ENCODE measurements at regions not wholly inside any gene's neighbourhood (a gene's known extent, or its start where the extent isn't known, plus 50 kb on each side); places are given as distances from the start of the nearest gene placed in this dataset.

DNA sequence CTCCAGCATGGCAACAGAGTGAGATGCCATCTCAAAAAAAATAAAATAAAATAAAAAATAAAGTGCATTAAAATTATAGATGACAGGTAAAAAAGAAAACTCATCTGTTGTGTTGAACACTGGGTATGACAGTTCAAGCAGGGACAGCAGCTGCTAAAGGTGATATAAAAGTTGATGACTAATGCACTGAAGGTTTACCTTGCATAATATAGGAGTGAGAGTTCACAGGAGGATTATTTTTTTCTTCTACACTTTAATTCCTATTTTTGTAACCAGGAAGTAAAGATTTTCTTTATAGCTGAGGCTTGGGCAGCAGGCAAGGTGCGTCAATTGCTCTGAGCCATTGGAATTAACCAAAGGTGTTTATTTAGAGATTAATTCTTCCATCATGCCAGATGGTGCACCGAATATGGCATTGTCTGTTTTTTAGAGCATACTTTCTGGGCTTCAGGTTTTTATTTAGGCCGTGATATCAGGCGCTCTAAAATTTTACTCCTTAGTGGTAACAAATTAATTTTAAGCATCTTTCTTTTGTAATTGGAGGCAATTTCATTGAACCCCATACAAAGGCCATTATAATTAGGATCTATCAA is 337.0 kb upstream of the SLC10A2 start:
- DNase-seq = no peak

DNA sequence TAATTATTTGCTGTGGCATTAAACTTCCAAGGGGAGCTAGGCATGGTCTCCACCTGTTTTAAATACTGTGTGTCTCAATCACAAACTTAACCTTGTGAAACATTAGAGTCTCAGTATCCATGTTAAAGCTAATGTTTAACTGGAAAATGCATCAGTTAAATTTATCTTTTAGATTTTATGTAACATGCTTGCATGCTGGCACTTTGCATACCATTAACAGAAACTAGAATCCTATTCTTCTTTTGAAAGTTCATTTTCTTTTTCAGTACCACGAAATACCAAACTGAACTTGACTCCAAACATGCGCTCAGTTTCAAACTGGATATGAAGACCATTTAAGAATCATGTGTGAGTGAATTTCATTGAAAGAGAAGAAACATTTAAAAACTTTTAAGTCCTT is 328.9 kb upstream of the SLC10A2 start:
- no peak for DNase-seq

DNA sequence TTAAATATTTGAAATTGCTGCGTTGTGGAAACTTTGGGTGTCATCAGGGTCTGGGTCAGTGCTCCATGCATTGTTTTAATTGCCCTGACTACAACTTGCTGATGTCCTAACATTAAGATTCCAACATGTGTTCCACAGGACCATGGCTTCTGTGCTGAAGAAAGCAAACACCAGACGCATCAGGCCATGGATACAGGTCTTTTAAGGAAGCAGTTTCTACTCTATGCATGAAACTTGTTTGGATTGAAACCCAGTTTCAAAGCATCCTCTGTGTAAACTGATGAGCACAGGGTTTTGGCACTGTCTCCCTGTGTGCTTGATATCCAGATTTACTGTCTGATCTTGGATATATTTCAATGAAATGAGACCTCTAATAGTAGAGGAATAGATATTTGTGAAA is 328.4 kb upstream of the SLC10A2 start:
- DNase-seq = no peak

DNA sequence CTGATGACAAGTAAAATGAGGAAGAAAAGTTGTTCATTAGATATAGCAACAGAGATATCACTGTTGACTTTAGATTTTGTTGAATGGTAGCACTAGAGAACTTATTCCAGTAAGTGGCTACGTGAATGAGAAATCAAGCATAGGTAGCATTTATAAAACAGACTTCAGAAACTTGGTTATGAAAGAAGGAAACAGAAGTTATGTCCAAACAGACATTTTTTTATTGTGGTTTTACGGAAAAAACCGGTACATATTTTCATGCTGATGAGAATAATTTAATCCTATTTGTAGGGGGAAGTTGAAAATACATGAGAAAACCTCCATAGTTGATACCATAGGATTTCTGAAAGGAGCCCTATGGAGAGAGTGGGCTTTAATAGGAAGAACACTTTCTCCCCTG is 325.7 kb upstream of the SLC10A2 start:
- no peak for DNase-seq

DNA sequence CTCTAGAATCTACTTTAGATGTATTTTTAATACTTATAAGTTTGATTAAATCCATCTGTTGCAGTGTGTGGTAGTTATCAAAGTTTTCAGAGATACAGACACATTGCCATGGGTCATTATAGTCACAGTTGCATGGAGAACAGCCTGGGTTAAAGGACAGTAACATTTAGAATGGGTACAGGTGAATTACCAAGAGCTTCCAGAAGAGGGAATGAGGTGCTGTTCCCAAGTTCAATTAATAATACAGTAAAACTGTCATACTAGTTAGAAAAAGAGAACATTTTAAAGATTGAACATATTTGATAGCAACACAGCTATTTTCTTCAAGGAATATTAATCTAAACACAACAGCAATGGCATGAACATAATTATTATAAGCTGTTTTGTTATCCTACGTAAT is 322.6 kb upstream of the SLC10A2 start:
- DNase-seq = no peak

DNA sequence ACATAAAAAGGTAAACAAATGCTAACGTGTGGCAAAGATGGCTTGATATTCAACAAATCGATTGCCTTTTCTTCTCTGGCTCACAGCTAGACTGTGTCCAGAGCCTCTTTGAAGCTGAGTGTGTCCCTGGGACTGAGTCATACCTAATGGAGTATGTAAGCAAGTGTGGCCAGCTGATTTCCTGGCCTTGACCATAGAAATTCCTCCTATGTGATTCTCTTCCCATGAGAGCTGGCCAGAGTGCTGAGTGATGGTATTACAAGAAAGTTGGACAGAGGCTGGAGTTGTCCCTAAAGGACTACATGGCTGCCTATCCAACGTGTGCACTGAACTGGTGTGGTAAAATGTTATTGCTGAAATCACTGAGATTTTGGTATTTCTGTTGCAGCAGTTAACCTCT is 320.1 kb upstream of the SLC10A2 start:
- DNase-seq = no peak

DNA sequence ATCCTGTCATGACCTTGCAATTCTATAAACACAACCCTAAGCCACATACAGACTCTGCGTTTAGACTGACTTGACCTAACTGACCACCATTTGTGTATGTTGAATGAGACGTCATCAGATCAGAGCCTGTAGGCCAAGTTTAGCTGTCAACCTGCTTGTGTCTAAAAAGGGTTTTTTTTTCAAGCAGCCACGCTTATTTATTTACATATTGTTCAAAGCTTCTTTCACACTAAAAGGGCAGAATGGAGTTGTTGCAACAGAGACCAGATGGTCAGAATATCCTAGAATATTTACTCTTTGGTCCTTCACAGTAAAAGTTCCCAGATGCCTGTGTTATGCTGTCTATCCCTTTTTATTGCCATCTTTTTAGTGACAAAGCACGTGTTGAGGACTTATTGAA is 307.7 kb upstream of the SLC10A2 start:
- no peak for DNase-seq

DNA sequence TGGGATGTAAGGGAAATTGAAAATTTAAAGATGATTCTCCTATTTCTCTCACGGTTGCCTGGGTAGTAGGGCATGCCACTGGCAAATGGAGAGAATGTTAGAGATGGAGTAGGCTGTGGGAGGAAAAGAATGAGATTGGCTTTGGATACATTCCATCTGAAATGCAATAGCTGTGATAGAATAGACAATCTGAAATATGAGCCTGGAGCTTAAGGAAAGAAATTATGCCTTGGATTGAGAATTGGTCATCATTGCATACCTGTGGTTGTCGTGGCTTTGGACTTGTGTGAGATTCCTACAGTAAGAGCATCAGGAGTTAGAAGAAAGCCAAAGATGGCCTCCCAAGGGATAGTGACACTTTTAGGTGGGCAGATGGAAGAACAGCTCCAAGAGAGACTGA is 305.1 kb upstream of the SLC10A2 start:
- no peak for DNase-seq

DNA sequence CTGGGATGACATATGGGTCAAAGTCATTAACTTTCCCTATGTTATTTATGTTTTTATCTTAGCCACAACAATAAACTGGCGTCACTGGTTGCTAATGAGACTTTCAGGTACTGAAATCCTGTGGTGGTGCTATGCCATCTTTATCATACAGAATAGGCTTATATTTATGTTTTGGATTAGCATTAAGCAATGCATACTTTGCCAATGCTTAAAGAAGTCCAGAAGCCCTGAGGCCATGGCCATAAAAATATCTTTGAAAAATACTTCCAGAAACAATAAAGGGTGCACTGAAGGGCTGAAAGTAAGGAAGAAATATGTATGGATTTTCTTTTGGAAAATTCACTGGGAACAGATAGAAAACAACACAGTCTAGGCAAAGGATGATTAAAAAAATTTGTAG is 304.6 kb upstream of the SLC10A2 start:
- no peak for DNase-seq

DNA sequence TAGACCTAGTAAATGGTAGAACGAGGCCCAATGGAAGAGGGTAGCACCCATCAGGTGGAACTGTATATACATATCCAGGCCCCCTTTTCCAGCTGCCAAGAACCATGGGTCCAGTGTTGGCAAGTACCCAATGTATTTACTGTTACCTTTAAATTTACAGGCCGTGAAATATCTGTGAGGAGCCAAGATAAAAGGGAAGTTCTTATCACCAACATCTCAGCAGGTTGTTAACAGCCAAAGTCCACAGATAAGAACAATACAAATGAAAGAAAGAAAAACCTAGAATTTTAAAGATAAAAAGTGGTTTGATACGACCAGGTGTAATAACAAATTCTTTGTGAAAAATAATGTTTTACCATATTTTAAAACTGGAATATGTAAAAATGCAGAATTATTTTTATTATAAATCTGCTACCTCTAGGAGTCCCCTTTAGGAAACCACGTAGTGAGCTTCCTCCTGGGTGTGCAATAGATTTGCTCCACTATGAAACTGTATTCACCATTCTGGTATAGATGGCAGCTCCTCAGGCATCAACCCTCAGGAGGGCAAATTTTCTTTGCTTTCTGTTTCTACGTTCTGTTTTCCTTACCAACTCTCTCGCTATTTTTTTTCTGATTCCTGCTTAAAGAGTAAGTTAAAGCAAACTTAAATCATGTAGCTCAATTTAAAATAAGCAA is 292.2 kb upstream of the SLC10A2 start:
- no peak for DNase-seq

DNA sequence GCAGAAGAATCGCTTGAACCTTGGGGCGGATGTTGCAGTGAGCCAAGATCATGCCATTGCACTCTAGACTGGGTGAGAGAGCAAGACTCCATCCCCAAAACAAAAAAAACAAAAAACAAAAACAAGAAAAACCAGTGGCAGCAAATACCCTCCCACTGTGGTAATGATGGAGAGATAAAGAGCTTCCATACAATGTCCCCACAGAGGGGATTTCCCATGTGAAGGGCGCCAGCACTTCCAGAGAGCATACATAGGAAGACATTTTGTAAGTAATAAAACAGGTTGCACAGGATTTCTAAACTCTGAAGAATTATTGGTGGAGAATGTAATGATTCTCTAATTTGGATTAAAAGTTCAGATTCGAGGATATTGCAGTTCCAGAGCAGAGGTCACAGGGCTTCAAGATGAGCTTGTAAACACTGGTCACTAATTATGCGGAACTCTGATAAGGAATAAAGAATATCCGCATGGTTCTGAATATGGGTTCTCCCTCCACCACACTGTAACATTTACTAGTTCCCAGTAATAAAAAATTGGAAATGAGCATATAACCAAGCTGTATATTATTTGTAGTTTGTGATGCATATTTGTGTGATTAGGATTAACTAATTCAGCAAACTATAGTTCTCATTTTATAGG is 290.1 kb upstream of the SLC10A2 start:
- DNase-seq = no peak

DNA sequence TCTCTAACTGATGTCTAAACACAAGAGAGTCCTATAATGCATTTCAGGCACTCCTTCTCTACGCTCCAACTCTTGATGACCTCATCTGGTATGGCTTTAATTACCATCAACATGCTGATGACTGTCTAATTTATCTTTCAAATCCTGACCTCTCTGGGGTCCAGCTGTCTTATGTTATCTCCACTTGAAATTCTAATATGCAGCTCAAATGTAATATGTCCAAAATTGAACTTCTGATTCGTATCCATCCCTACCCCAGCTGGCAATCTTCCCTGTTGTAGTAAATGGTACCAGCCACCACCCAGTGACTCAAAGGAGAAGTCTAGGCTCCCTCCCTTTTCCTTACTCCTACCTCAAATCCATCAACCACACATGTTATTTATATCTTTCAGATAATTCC is 288.0 kb upstream of the SLC10A2 start:
- DNase-seq = no peak

DNA sequence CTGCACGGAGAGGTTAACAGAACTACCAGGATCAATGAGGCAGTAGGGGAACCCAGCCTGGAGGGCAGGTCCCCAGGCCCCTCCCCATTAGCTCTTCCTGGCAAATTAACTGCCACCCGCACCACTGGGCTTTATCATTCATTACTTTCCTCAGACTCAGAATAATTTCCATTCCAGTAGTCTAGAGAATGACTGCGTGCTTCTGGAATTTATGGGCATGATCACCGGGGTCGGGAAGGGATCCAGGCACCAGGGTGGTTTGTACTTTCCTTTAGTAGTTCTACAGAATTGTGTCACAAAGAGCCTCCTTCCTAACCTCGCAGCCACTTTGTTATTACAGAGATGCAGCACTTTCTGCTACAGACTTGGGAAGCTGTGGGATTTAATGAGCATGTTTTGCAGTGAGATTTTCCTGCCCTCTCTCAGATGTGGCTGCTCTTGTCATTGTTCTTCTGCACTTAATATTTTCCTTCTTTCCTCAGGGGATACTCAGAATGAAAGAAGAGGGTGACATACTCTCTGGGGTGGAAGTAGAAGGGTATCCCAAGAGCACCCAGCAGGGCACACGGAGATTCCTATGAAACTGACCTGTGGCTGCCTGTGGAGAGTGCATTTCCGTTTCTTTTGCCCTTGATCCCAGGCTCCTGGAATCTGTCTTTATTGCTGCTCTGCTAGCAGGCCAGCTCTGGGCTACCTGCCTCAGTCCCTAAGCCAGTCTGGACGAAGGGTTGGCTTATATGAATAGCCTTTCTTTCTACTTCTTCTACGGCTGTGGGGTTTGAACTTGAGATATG is 285.0 kb upstream of the SLC10A2 start:
- no peak for DNase-seq

DNA sequence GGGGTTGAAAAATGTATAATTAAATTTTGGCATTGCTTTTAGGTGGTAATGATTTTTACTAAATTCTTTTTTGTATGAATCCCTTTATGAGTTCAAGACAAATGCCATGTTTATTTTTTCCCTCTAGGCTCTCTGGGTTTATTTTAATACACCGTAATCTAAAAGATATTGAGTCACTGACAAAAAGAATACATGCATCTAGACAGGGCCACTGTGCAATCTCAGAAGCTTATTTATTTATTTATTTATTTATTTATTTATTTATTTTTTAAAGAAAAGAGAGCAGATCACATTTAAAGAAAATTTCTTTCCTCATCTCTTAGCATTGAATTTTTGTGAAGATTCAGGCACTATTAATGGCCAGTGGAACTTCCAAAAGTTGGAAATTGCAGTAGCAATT is 283.9 kb upstream of the SLC10A2 start:
- DNase-seq = no peak

DNA sequence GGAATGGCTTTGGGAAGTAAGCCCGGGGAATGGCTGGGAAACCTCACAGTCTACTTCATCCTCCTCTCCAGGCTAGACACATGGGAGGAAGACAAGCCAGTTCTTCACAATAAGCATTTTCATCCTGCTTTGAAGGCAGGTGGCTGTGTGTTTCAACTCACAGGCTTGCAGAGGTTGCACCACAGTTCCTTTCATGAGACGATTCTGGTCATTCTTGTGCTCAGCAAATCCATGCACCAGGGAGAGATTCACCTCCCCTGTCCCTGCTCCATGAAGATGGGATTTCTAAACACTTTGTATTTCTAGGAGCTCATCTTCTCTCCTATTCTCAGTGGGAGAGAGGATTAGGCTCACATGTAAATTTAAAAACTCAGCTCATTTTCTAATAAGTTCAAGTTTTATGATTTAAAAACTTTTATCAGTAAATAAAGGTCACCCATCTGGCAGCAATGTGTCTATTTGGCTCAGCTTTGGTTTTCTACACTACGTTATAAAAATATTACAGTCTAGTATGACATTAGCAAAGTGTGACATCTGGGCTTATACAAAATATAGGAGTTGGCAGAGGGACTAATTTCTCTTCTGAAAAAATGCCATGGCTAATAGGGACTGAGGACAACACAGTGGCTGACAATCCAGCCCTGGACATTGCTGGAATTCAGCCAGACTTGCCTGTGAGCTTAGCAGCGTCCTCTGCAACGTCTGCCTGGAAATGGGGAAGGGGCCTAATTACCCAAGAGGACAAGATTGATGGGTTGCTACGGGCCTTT is 283.2 kb upstream of the SLC10A2 start:
- DNase-seq = no peak

DNA sequence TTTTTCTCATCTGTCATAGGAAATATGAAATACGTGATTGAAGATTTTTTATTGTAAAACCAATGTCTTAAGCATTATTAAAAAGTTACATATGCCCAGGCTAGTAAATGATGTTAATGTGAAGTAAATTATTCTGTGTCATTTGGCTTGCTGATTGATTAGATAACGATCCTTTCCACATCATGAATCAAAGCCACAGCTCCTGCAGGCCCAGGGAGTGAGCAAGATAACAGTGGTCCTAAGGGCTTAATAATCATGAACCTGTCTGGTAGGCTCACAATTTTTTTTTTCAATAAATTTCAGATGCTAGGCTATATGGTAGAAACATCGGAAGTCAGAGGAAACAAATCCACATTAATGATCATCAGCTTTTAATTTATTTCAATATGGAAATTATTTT is 269.0 kb upstream of the SLC10A2 start:
- no peak for DNase-seq

DNA sequence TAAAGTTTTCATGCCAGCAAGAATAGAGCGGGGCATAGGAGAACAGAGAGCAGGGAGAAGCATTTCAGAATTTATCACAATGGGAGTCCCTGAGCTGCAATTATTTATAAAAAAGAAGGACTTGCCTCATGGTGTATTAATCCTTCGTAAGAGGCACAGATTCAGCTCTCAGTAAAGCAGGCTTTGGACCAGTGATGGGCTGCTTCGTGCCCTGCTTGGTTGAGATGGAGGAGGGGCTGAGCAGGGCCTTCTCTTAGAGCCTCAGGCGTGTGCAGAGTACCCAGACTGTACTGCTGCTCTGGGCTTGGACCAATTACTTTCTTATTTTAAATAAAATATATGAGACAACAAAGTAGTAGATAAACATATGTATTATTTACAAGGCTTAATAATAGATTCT is 265.7 kb upstream of the SLC10A2 start:
- DNase-seq = no peak

DNA sequence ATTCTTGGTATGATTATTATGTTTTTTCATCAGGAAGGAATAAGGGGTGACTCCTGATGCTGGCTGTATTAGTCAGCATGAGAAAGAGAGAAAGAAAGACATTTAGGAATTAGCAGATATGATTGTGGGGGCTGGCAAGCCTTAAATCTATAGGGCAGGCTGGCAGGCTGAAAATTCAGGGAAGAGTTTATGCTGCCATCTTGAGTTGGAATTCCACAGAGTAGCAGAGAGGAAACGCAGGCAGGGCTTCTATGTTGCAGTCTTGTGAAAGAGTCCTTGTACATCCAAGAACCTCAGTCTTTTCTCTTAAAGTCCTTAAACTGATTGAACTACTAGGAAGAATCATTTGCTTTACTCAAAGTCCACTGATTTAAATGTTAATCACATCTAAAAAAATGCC is 262.7 kb upstream of the SLC10A2 start:
- no peak for DNase-seq

DNA sequence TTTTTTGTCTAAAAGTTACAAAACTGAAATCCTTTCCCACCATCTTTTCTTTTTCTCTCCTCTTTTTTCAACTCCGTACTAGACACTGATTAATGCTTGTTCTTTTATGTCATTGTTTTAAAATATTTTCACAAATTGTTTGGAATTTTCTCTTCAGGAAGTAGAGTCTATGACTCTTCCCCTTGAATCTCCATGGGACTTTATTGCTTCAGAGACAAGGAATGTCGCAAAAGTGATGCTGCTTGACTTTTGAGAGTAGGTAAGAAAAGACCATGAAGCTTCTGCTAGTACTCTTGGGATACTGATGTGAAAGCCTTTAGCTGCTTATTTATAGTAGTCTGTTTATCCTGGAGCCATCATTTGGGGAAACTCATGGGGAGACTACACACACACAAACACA is 260.1 kb upstream of the SLC10A2 start:
- DNase-seq = no peak

DNA sequence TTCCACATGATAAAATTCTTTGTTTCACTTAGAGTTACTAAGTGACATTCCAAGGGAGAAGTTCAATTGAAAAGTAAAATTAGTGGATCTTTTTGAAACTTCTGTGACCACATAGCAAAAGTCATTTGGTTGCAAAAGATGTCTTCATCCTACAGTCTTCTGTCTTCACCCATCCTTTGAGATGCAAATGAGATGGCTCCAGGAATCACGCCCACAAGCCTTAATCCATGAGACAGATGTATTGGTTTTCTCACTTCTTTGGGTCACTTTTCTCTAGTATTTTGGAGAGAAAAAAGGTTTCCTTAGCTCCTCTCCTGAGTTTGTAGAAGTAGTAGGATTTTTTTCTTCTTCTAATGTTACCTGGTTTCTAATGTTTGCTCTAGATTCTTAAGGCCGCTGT is 259.5 kb upstream of the SLC10A2 start:
- no peak for DNase-seq

DNA sequence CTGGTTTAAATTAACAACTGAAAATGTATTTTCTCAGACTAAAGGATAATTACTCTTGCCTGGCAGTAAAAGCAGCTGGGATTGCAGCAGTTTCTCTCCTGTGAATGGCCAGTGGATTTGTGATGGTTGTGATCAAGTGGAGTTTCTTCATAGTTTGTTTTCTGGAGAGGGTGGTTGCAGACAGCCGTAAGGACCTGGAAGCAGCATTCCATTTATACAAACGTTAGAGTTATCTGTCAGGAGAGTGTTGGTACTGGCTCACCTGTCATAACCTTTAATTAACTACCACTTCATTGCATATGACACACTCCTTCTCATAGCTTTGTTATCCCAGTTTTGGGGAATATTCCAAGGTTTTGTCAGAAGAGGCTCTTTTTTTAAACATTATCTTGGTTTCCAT is 258.4 kb upstream of the SLC10A2 start:
- no peak for DNase-seq

DNA sequence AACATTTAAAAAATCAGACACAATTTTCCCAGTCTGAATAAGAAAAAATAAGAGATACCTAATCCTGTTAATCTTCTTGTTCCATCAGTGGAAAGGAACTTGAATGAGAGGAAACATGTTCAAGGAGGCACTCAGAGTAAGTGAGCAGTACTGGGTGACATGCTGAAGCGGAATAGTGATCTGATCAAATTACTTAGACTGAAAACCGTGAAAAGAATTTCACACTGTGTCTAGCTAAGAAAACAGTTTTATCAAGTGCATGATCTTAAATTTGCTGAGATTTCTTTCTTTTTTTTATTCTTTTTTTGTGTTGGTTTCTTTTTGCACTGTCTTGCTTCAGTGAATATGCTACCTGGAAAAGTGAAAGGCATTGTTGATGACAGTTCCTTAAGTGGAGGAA is 249.5 kb upstream of the SLC10A2 start:
- no peak for DNase-seq

DNA sequence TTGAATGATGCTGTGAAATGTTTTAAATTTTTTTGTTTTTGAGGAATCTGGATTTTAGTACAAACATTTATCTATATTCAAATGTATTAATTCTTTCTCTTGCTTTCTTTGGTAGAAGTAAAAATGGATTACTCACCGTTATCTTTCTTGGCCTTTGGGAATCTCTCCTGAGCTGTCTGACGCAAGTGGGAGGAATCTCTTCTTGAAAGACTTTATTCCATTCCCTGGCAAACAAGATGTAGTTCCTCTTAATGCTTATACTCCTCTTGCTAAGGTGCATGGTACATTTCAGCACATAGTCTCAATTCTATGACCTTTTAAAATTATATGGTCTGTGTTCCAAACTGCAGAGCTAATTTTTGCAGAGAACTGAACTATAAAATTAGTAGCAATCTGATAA is 246.2 kb upstream of the SLC10A2 start:
- no peak for DNase-seq

Measured in activated CD8-positive, alpha-beta memory T cell treated with anti-CD3 and anti-CD28 coated beads for 24 hours (primary cell).